ENCODE measurements at regions not wholly inside any gene's neighbourhood (a gene's known extent, or its start where the extent isn't known, plus 50 kb on each side); places are given as distances from the start of the nearest gene placed in this dataset.
"Not testable (repeated sequence)": the region's sequence is repeated elsewhere in the genome, so short reads cannot be mapped to it uniquely, and the experiment has no call there.

- DNase-seq (ENCODE audit: low read depth); H3K4me3 ChIP-seq (ENCODE audit: low read depth, low read length): not testable (repeated sequence)
These were observed 69.5 kb downstream of the MDH2 start for GRCh38 chr7:76117306-76117991.

- DNase-seq (ENCODE audit: low read depth): peak; percentile 29
- H3K4me3 ChIP-seq (ENCODE audit: low read depth, low read length): not testable (repeated sequence)
These were observed 70.5 kb downstream of the MDH2 start for GRCh38 chr7:76118253-76119036.

DNA sequence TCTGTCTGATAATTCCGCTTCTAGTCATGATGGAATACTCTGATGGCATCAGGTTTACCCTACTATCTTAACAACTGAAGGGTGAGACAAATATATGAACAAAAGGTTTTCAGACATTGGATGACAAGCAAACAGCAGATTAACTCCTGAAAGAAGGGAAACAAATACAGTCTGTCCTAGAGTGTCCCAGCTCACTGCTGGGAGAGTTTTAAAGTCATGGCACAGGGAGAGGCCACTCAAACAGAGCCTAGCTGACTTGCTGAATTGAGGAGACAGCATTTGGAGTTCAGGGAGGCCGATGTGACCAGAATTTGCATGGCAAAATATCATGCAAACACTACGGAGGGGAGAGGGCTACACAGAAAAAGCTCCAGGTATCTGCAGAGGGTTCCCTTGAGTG, 73.1 kb downstream of the MDH2 start:
- TF ChIP-seq, protein P1, sequence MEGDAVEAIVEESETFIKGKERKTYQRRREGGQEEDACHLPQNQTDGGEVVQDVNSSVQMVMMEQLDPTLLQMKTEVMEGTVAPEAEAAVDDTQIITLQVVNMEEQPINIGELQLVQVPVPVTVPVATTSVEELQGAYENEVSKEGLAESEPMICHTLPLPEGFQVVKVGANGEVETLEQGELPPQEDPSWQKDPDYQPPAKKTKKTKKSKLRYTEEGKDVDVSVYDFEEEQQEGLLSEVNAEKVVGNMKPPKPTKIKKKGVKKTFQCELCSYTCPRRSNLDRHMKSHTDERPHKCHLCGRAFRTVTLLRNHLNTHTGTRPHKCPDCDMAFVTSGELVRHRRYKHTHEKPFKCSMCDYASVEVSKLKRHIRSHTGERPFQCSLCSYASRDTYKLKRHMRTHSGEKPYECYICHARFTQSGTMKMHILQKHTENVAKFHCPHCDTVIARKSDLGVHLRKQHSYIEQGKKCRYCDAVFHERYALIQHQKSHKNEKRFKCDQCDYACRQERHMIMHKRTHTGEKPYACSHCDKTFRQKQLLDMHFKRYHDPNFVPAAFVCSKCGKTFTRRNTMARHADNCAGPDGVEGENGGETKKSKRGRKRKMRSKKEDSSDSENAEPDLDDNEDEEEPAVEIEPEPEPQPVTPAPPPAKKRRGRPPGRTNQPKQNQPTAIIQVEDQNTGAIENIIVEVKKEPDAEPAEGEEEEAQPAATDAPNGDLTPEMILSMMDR (conservative IDR thresholded peaks at IDR 0.05; ENCODE audit: low read depth, low read length): no peak
- no peak overlapping the region for H3K4me3 ChIP-seq (ENCODE audit: low read depth, low read length)
- no peak for DNase-seq (ENCODE audit: low read depth)

GRCh38 chr7:76122516-76123239, 74.8 kb downstream of the MDH2 start:
- no peak for DNase-seq (ENCODE audit: low read depth)
- no peak overlapping the region for H3K4me3 ChIP-seq (ENCODE audit: low read depth, low read length)
- TF ChIP-seq, protein P1 (conservative IDR thresholded peaks at IDR 0.05; ENCODE audit: low read depth, low read length): no peak

DNA sequence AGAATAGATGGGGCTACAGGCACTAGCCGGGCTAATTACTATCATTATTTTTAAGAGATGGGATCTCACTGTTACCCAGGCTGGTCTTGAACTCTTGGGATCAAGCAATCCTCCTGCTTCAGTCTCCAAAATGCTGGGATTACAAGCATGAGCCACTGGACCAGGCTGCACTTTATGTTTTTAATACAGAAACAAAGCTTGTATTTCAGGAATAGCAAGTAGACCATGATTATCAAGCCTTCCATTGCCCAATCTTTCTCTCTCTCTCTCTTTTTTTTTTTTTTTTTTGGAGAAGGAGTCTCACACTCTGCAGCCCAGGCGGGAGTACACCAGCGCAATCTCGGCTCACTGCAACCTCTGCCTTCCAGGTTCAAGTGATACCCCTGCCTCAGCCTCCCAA, 75.4 kb downstream of the MDH2 start:
- DNase-seq (ENCODE audit: low read depth): no peak
- H3K4me3 ChIP-seq (ENCODE audit: low read depth, low read length): no peak overlapping the region
- TF ChIP-seq, protein P1 (conservative IDR thresholded peaks at IDR 0.05; ENCODE audit: low read depth, low read length): no peak

GRCh38 chr7:76125560-76125959, 76.1 kb upstream of the SRRM3 start:
- DNase-seq (ENCODE audit: low read depth): no peak
- no peak overlapping the region for H3K4me3 ChIP-seq (ENCODE audit: low read depth, low read length)
- TF ChIP-seq, protein P1 (conservative IDR thresholded peaks at IDR 0.05; ENCODE audit: low read depth, low read length): no peak

DNA sequence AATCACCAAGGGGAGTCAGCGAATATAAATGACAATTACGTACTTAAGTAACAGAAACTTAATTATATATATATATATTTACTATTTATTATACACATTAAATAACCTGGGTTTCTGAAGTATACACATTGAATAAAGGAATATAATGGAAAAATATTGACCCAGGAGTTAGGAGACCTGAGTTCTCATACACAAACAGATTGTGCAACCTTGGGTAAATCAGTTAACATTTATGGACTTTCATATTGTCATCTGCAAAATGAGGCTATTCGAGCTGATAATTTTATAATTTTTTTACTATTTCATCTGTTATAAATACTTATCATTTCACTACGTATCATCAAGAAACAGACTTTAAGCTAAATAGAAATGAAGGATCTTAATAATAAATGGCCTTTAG, 75.1 kb upstream of the SRRM3 start:
- no peak overlapping the region for H3K4me3 ChIP-seq (ENCODE audit: low read depth, low read length)
- TF ChIP-seq, protein P1 (conservative IDR thresholded peaks at IDR 0.05; ENCODE audit: low read depth, low read length): no peak
- DNase-seq (ENCODE audit: low read depth): no peak

Measured in choroid plexus epithelial cell (primary cell).